ENCODE measurements at regions not wholly inside any gene's neighbourhood (a gene's known extent, or its start where the extent isn't known, plus 50 kb on each side); places are given as distances from the start of the nearest gene placed in this dataset.

DNA sequence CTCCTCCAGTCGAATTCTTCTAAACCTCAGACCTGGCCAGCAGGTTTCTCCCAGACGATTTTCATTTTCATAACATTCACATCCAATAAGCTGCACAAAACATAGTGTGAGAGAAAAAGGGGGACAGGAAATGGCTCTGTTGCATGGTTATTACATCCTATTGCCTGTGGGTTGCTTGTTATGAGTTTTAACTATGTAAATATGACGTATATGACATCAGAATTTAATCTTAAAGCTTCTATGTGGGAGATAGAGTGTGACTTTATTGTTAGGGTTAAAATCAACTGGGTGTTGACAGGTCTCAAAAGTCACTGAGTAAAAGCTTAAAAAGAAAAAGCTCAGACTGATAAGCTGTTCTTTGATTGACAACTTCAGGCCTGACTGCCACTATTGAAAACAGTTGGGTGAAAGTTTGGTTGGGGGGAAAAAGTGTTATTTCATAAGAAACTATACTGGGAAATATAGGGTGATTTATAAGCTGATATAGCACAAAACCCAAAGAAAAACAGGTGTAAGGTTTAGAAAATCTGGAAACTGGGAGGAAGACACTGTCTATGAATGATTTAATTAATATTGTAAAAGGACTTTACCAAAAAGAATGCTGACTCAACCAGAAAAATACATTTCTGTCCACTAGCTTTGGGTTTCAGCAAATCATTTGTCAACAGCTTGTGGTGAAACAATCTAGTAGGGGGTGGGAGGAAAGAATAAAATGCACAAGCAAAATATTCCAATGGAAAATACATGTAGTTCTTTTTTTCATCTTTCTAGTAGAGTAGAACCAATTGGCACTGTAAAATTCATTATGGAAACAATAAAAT is 134.1 kb upstream of the CEP162 start:
- no peaks in the 10 kb centered on the region for H4K20me1 ChIP-seq (ENCODE audit: insufficient read depth, low read length)
- TF ChIP-seq, protein P1, sequence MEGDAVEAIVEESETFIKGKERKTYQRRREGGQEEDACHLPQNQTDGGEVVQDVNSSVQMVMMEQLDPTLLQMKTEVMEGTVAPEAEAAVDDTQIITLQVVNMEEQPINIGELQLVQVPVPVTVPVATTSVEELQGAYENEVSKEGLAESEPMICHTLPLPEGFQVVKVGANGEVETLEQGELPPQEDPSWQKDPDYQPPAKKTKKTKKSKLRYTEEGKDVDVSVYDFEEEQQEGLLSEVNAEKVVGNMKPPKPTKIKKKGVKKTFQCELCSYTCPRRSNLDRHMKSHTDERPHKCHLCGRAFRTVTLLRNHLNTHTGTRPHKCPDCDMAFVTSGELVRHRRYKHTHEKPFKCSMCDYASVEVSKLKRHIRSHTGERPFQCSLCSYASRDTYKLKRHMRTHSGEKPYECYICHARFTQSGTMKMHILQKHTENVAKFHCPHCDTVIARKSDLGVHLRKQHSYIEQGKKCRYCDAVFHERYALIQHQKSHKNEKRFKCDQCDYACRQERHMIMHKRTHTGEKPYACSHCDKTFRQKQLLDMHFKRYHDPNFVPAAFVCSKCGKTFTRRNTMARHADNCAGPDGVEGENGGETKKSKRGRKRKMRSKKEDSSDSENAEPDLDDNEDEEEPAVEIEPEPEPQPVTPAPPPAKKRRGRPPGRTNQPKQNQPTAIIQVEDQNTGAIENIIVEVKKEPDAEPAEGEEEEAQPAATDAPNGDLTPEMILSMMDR (IDR thresholded peaks at IDR 0.05; ENCODE audit: extremely low read depth, low read depth, low read length): no peak
- H3K79me2 ChIP-seq (ENCODE audit: insufficient read depth, low read length): no peaks in the 10 kb centered on the region
- H3K4me2 ChIP-seq (ENCODE audit: insufficient read depth, low read length): no peak overlapping the region
- no peaks in the 10 kb centered on the region for H3K9me3 ChIP-seq (ENCODE audit: low read depth, low read length)
- DNase-seq (ENCODE audit: insufficient read length, low spot score, missing footprints): no peak
- no peaks in the 10 kb centered on the region for H3K36me3 ChIP-seq (ENCODE audit: insufficient read depth, low read length)
- H3K27ac ChIP-seq (ENCODE audit: low read depth, low read length): no peak overlapping the region
- no peak overlapping the region for H2AFZ ChIP-seq (ENCODE audit: low read length)
- H3K4me1 ChIP-seq (ENCODE audit: insufficient read depth, low read length): no peaks in the 10 kb centered on the region
- H3K27me3 ChIP-seq (ENCODE audit: insufficient read depth, low read length): no peaks in the 10 kb centered on the region
- no peak overlapping the region for H3K4me3 ChIP-seq (ENCODE audit: insufficient read depth, low read length)

DNA sequence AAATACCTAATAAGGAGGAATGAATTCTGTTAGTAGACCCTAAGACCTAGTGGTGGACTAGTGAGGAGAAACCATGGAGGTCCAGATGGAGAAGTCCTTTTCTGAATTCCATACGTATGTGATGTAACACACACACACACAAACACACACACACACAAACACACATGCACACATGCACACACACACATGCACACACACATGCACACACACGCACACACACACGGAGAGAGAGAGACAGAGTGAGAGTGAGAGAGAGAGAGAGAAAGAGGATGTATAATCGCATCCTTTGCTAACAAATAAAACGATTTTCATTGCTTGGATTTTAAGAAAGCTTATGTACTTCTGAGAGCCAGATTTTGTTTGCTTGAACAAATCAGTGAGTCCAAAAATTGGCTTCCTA is 132.6 kb upstream of the CEP162 start:
- no peaks in the 10 kb centered on the region for H3K4me1 ChIP-seq (ENCODE audit: insufficient read depth, low read length)
- H4K20me1 ChIP-seq (ENCODE audit: insufficient read depth, low read length): no peaks in the 10 kb centered on the region
- no peak overlapping the region for H2AFZ ChIP-seq (ENCODE audit: low read length)
- TF ChIP-seq, protein P1 (IDR thresholded peaks at IDR 0.05; ENCODE audit: extremely low read depth, low read depth, low read length): no peak
- H3K9me3 ChIP-seq (ENCODE audit: low read depth, low read length): no peaks in the 10 kb centered on the region
- H3K27me3 ChIP-seq (ENCODE audit: insufficient read depth, low read length): no peaks in the 10 kb centered on the region
- no peak overlapping the region for H3K27ac ChIP-seq (ENCODE audit: low read depth, low read length)
- no peaks in the 10 kb centered on the region for H3K36me3 ChIP-seq (ENCODE audit: insufficient read depth, low read length)
- H3K4me2 ChIP-seq (ENCODE audit: insufficient read depth, low read length): no peak overlapping the region
- no peak overlapping the region for H3K4me3 ChIP-seq (ENCODE audit: insufficient read depth, low read length)
- DNase-seq (ENCODE audit: insufficient read length, low spot score, missing footprints): no peak
- no peaks in the 10 kb centered on the region for H3K79me2 ChIP-seq (ENCODE audit: insufficient read depth, low read length)

DNA sequence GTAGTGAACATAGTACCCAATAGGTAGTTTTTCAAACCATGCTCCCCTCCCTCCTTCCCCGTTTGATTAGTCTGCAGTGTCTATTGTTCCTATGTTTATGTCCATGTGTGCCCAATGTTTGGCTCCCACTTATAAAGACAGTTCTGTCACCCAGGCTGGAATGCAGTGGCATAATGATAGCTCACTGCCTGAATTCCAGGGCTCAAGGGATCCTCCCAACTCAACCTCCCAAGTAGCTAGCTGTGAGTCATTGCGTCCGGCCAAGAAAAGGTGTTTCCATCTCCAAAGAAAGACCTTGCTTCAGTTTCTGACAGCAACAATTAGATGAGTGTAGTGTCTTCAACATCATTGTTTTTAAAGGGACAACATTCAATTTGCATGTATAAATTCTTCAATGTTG is 131.1 kb upstream of the CEP162 start:
- Histone ChIP-seq H3K36me3 (ENCODE audit: insufficient read depth, low read length) (no peaks in the 10 kb centered on the region), H3K27me3 (ENCODE audit: insufficient read depth, low read length) (no peaks in the 10 kb centered on the region), H3K9me3 (ENCODE audit: low read depth, low read length) (no peaks in the 10 kb centered on the region), H4K20me1 (ENCODE audit: insufficient read depth, low read length) (no peaks in the 10 kb centered on the region), H3K27ac (ENCODE audit: low read depth, low read length) (no peak overlapping the region), H3K4me1 (ENCODE audit: insufficient read depth, low read length) (no peaks in the 10 kb centered on the region), H3K4me2 (ENCODE audit: insufficient read depth, low read length) (no peak overlapping the region), H3K79me2 (ENCODE audit: insufficient read depth, low read length) (no peaks in the 10 kb centered on the region), H2AFZ (ENCODE audit: low read length) (no peak overlapping the region), H3K4me3 (ENCODE audit: insufficient read depth, low read length) (no peak overlapping the region)
- TF ChIP-seq, protein P1 (IDR thresholded peaks at IDR 0.05; ENCODE audit: extremely low read depth, low read depth, low read length): no peak
- DNase-seq (ENCODE audit: insufficient read length, low spot score, missing footprints): no peak

DNA sequence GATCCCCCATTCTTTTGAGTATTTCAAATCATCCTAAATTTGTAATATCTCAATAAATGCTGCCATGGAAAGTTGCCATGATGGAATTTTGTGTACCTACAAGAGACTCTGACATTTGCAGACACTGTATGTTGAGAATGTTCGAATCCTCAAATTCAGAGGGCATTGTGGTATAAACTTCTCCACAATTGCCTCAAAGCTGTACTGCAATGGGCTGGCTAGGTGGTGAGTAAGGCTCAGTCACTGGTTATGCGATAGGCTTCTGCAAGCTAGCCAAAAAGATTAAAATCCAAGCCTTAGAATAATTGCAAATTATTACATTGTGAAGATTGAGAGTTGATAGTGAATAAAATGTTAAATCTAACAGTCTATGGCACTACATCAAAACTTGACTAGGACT is 130.2 kb upstream of the CEP162 start:
- H3K9me3 ChIP-seq (ENCODE audit: low read depth, low read length): no peaks in the 10 kb centered on the region
- H2AFZ ChIP-seq (ENCODE audit: low read length): no peak overlapping the region
- no peaks in the 10 kb centered on the region for H4K20me1 ChIP-seq (ENCODE audit: insufficient read depth, low read length)
- H3K27ac ChIP-seq (ENCODE audit: low read depth, low read length): no peak overlapping the region
- H3K36me3 ChIP-seq (ENCODE audit: insufficient read depth, low read length): no peaks in the 10 kb centered on the region
- DNase-seq (ENCODE audit: insufficient read length, low spot score, missing footprints): no peak
- H3K4me2 ChIP-seq (ENCODE audit: insufficient read depth, low read length): no peak overlapping the region
- H3K4me3 ChIP-seq (ENCODE audit: insufficient read depth, low read length): no peak overlapping the region
- TF ChIP-seq, protein P1 (IDR thresholded peaks at IDR 0.05; ENCODE audit: extremely low read depth, low read depth, low read length): no peak
- H3K4me1 ChIP-seq (ENCODE audit: insufficient read depth, low read length): no peaks in the 10 kb centered on the region
- no peaks in the 10 kb centered on the region for H3K79me2 ChIP-seq (ENCODE audit: insufficient read depth, low read length)
- peaks cover under 1% of the 10 kb centered on the region for H3K27me3 ChIP-seq (ENCODE audit: insufficient read depth, low read length)
